ENCODE measurements at regions not wholly inside any gene's neighbourhood (a gene's known extent, or its start where the extent isn't known, plus 50 kb on each side); places are given as distances from the start of the nearest gene placed in this dataset.

DNA sequence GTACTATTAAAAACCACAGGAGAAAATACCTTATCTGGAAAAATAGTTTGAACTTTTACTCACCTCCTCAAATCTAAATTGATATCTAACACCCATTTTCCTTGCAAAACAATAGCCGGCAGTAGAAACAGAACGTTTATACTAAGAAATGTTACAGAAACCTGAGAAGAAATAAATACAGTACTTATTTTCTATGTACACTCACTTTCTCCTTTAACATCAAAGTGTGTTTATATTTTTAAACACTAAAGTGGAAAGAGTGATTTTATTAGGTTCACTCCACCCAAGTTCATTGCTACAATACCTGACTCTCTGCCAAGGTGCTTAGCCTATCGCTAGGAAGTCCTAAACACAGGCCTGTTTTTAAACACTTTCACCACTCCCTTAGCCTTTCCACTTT lies 87.8 kb upstream of the TJP1 start:
- H3K9me2 ChIP-seq (replicated peaks; ENCODE audit: insufficient read depth): no peaks in the 10 kb centered on the region
- H3K4me1 ChIP-seq (ENCODE audit: insufficient read depth): peaks cover 17% of the 10 kb centered on the region
- no peak overlapping the region for H3K4me2 ChIP-seq
- TF ChIP-seq EZH2 (IDR thresholded peaks at IDR 0.05; ENCODE audit: borderline replicate concordance): no peak
- no peak for TF ChIP-seq EZH2phosphoT487 (IDR thresholded peaks at IDR 0.05; ENCODE audit: low read depth, severe bottlenecking, unreplicated experiment)
- TF ChIP-seq CTCF (IDR thresholded peaks at IDR 0.05; ENCODE audit: poor library complexity): no peak
- H3K79me2 ChIP-seq: no peaks in the 10 kb centered on the region
- DNase-seq (ENCODE audit: low spot score): no peak
- 43% methylated on average over 3 of the region's 3 CpGs for WGBS (ENCODE audit: low lambda C conversion rate, missing lambda C conversion rate)
- H2AFZ ChIP-seq: no peak overlapping the region
- H3K36me3 ChIP-seq (replicated peaks; ENCODE audit: insufficient read depth, low read depth): no peaks in the 10 kb centered on the region
- H4K20me1 ChIP-seq (ENCODE audit: insufficient read depth, poor library complexity, severe bottlenecking): no peaks in the 10 kb centered on the region
- H3K27ac ChIP-seq: no peak overlapping the region
- no peak overlapping the region for H3K4me3 ChIP-seq
- H3K9me3 ChIP-seq (ENCODE audit: low read depth): no peaks in the 10 kb centered on the region
- no peaks in the 10 kb centered on the region for H3K27me3 ChIP-seq

GRCh38 chr15:29904757-29905417 lies 82.6 kb upstream of the TJP1 start:
- Histone ChIP-seq H3K4me1 (ENCODE audit: insufficient read depth) (no peaks in the 10 kb centered on the region), H4K20me1 (ENCODE audit: insufficient read depth, poor library complexity, severe bottlenecking) (no peaks in the 10 kb centered on the region), H3K79me2 (no peaks in the 10 kb centered on the region), H3K27me3 (no peaks in the 10 kb centered on the region), H2AFZ (no peak overlapping the region), H3K27ac (no peak overlapping the region), H3K9me3 (ENCODE audit: low read depth) (no peaks in the 10 kb centered on the region), H3K9me2 (replicated peaks; ENCODE audit: insufficient read depth) (no peaks in the 10 kb centered on the region), H3K4me3 (no peak overlapping the region), H3K36me3 (replicated peaks; ENCODE audit: insufficient read depth, low read depth) (no peaks in the 10 kb centered on the region), H3K4me2 (no peak overlapping the region)
- WGBS (ENCODE audit: low lambda C conversion rate, missing lambda C conversion rate): 67% methylated on average over 4 of the region's 4 CpGs
- TF ChIP-seq EZH2 (IDR thresholded peaks at IDR 0.05; ENCODE audit: borderline replicate concordance) (no peak), CTCF (IDR thresholded peaks at IDR 0.05; ENCODE audit: poor library complexity) (no peak), EZH2phosphoT487 (IDR thresholded peaks at IDR 0.05; ENCODE audit: low read depth, severe bottlenecking, unreplicated experiment) (no peak)
- DNase-seq (ENCODE audit: low spot score): no peak

GRCh38 chr15:29903785-29904464 lies 81.7 kb upstream of the TJP1 start:
- H3K9me2 ChIP-seq (replicated peaks; ENCODE audit: insufficient read depth): no peaks in the 10 kb centered on the region
- DNase-seq (ENCODE audit: low spot score): no peak
- no peak for TF ChIP-seq EZH2phosphoT487 (IDR thresholded peaks at IDR 0.05; ENCODE audit: low read depth, severe bottlenecking, unreplicated experiment)
- TF ChIP-seq EZH2 (IDR thresholded peaks at IDR 0.05; ENCODE audit: borderline replicate concordance): no peak
- TF ChIP-seq CTCF (IDR thresholded peaks at IDR 0.05; ENCODE audit: poor library complexity): no peak
- no peak overlapping the region for H3K4me3 ChIP-seq
- no peaks in the 10 kb centered on the region for H3K27me3 ChIP-seq
- no peaks in the 10 kb centered on the region for H3K4me1 ChIP-seq (ENCODE audit: insufficient read depth)
- H4K20me1 ChIP-seq (ENCODE audit: insufficient read depth, poor library complexity, severe bottlenecking): no peaks in the 10 kb centered on the region
- no peak overlapping the region for H3K4me2 ChIP-seq
- H3K79me2 ChIP-seq: no peaks in the 10 kb centered on the region
- no peak overlapping the region for H3K27ac ChIP-seq
- no peak overlapping the region for H2AFZ ChIP-seq
- H3K9me3 ChIP-seq (ENCODE audit: low read depth): no peaks in the 10 kb centered on the region
- H3K36me3 ChIP-seq (replicated peaks; ENCODE audit: insufficient read depth, low read depth): no peaks in the 10 kb centered on the region
- 80% methylated on average over 6 of the region's 6 CpGs for WGBS (ENCODE audit: low lambda C conversion rate, missing lambda C conversion rate)

Data from hepatocyte (in vitro differentiated cells).